GM23338 (cell line): ENCODE measurements at regions not wholly inside any gene's neighbourhood (a gene's known extent, or its start where the extent isn't known, plus 50 kb on each side); places are given as distances from the start of the nearest gene placed in this dataset.

Experiments used
- EZH2 ChIP-seq: fragments of 200-600 bp; sonication (generic); IDR thresholded peaks from one replicate; pipeline ENCODE4 v1.8.0; 2017; ENCODE audit warnings: antibody characterized with exemption, mild to moderate bottlenecking, low read depth; ENCODE audit not compliant: unreplicated experiment
- JUNB ChIP-seq: IDR thresholded peaks from one replicate; pipeline ENCODE4 v1.6.1; 2016; ENCODE audit warnings: antibody characterized with exemption; ENCODE audit not compliant: unreplicated experiment
- POLR2AphosphoS5 ChIP-seq: IDR thresholded peaks from 2 replicates; pipeline ENCODE4 v1.6.1; 2016; ENCODE audit warnings: antibody characterized with exemption, low read depth
- REST ChIP-seq: IDR thresholded peaks from one replicate; pipeline ENCODE4 v1.6.1; 2018; ENCODE audit warnings: antibody characterized with exemption; ENCODE audit not compliant: unreplicated experiment
- STAT1 ChIP-seq: IDR thresholded peaks from one replicate; pipeline ENCODE4 v1.6.1; 2016; ENCODE audit warnings: antibody characterized with exemption; ENCODE audit not compliant: unreplicated experiment
- TF ChIP-seq, protein P1 (sequence below), 2 experiments: fragments of 200-600 bp in 1 of 2; sonication (generic) in 1 of 2; conservative IDR thresholded peaks; 2 replicates each; pipeline versions ENCODE4 v1.5.1 to v1.6.1; 2016 to 2017; ENCODE audit warnings: antibody characterized with exemption in 2 of 2, low read depth in 2 of 2, mild to moderate bottlenecking in 2 of 2, moderate library complexity in 1 of 2
- TF ChIP-seq, protein P2 (sequence below): fragments of 250-450 bp; sonication (Bioruptor Pico); IDR thresholded peaks from 2 replicates; pipeline ENCODE4 v1.5.0; 2020; ENCODE audit warnings: mild to moderate bottlenecking, moderate library complexity

DNA sequence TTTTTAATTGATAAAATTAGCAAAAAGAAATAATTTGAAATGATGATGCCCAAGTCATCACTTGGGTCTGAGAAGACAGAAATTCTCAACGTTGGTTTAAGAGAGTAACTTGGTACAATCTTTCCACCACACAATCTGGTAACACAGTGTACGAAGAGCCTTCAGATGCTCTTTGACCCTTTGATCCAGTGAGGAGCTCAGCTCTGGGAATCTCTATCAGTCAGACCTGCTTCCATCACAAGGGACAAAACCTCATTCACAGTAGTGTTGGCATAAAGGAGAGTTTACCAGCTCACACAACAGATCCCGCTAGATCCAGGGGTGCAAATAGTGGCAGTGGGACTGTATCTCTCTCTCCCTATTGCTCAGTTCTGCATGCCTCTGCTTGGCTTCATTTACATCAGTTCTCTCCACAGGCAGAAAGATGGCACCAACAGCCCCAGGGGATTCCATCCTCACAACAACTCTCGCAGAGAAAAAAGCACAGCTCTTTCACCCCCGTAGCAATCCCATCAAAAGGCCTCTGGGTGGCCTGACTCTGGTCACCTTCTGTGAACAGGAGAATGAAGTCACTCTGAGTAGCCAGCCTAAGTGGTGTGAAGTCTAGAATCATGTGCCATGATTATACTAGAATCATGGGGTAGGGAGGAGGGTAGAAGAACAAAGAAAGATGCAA, 119.7 kb downstream of the ZNF281 start:
- TF ChIP-seq JUNB (no peak), REST (no peak), POLR2AphosphoS5 (no peak), STAT1 (no peak), EZH2 (no peak)
- TF ChIP-seq, protein P1, sequence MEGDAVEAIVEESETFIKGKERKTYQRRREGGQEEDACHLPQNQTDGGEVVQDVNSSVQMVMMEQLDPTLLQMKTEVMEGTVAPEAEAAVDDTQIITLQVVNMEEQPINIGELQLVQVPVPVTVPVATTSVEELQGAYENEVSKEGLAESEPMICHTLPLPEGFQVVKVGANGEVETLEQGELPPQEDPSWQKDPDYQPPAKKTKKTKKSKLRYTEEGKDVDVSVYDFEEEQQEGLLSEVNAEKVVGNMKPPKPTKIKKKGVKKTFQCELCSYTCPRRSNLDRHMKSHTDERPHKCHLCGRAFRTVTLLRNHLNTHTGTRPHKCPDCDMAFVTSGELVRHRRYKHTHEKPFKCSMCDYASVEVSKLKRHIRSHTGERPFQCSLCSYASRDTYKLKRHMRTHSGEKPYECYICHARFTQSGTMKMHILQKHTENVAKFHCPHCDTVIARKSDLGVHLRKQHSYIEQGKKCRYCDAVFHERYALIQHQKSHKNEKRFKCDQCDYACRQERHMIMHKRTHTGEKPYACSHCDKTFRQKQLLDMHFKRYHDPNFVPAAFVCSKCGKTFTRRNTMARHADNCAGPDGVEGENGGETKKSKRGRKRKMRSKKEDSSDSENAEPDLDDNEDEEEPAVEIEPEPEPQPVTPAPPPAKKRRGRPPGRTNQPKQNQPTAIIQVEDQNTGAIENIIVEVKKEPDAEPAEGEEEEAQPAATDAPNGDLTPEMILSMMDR (conservative IDR thresholded peaks at IDR 0.05; ENCODE audit: low read depth in 2 of 2), result peak; percentile 37 to 59
- TF ChIP-seq, protein P2, sequence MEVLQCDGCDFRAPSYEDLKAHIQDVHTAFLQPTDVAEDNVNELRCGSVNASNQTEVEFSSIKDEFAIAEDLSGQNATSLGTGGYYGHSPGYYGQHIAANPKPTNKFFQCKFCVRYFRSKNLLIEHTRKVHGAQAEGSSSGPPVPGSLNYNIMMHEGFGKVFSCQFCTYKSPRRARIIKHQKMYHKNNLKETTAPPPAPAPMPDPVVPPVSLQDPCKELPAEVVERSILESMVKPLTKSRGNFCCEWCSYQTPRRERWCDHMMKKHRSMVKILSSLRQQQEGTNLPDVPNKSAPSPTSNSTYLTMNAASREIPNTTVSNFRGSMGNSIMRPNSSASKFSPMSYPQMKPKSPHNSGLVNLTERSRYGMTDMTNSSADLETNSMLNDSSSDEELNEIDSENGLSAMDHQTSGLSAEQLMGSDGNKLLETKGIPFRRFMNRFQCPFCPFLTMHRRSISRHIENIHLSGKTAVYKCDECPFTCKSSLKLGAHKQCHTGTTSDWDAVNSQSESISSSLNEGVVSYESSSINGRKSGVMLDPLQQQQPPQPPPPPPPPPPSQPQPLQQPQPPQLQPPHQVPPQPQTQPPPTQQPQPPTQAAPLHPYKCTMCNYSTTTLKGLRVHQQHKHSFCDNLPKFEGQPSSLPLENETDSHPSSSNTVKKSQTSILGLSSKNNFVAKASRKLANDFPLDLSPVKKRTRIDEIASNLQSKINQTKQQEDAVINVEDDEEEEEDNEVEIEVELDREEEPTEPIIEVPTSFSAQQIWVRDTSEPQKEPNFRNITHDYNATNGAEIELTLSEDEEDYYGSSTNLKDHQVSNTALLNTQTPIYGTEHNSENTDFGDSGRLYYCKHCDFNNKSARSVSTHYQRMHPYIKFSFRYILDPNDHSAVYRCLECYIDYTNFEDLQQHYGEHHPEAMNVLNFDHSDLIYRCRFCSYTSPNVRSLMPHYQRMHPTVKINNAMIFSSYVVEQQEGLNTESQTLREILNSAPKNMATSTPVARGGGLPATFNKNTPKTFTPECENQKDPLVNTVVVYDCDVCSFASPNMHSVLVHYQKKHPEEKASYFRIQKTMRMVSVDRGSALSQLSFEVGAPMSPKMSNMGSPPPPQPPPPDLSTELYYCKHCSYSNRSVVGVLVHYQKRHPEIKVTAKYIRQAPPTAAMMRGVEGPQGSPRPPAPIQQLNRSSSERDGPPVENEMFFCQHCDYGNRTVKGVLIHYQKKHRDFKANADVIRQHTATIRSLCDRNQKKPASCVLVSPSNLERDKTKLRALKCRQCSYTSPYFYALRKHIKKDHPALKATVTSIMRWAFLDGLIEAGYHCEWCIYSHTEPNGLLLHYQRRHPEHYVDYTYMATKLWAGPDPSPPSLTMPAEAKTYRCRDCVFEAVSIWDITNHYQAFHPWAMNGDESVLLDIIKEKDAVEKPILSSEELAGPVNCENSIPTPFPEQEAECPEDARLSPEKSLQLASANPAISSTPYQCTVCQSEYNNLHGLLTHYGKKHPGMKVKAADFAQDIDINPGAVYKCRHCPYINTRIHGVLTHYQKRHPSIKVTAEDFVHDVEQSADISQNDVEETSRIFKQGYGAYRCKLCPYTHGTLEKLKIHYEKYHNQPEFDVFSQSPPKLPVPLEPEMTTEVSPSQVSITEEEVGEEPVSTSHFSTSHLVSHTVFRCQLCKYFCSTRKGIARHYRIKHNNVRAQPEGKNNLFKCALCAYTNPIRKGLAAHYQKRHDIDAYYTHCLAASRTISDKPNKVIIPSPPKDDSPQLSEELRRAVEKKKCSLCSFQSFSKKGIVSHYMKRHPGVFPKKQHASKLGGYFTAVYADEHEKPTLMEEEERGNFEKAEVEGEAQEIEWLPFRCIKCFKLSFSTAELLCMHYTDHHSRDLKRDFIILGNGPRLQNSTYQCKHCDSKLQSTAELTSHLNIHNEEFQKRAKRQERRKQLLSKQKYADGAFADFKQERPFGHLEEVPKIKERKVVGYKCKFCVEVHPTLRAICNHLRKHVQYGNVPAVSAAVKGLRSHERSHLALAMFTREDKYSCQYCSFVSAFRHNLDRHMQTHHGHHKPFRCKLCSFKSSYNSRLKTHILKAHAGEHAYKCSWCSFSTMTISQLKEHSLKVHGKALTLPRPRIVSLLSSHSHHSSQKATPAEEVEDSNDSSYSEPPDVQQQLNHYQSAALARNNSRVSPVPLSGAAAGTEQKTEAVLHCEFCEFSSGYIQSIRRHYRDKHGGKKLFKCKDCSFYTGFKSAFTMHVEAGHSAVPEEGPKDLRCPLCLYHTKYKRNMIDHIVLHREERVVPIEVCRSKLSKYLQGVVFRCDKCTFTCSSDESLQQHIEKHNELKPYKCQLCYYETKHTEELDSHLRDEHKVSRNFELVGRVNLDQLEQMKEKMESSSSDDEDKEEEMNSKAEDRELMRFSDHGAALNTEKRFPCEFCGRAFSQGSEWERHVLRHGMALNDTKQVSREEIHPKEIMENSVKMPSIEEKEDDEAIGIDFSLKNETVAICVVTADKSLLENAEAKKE (CRISPR knock-in tag), result no peak; the same call in 1 of the 2 replicates
